ENCODE measurements at regions not wholly inside any gene's neighbourhood (a gene's known extent, or its start where the extent isn't known, plus 50 kb on each side); places are given as distances from the start of the nearest gene placed in this dataset.

- DNase-seq (ENCODE audit: extremely low spot score in 2 of 2) = no peak
- Histone ChIP-seq H3K36me3 (no peaks in the 10 kb centered on the region), H3K4me1 (no peaks in the 10 kb centered on the region), H3K9me3 (no peaks in the 10 kb centered on the region), H3K4me3 (no peak overlapping the region), H3K27ac (no peak overlapping the region), H3K27me3 (no peaks in the 10 kb centered on the region)
- TF ChIP-seq CTCF (IDR thresholded peaks at IDR 0.05) = no peak
- TF ChIP-seq POLR2A (IDR thresholded peaks at IDR 0.05) = no peak
- no peak for TF ChIP-seq POLR2AphosphoS5 (IDR thresholded peaks at IDR 0.05; ENCODE audit: insufficient read depth in 1 of 2, low read depth in 1 of 2)
- intact Hi-C loops (cut with DNase I) = no loop called here
These were observed 207.2 kb upstream of the NAALADL2 start for GRCh38 chr3:174651951-174652350.

- intact Hi-C loops (cut with DNase I) = loop anchor here (5.0 kb wide), 1 partner anchor 732 kb away; no protein-coding TSS in a partner anchor
- no peak overlapping the region for H3K4me3 ChIP-seq
- H3K27me3 ChIP-seq = no peaks in the 10 kb centered on the region
- TF ChIP-seq POLR2A (IDR thresholded peaks at IDR 0.05) (no peak), CTCF (IDR thresholded peaks at IDR 0.05) (no peak), POLR2AphosphoS5 (IDR thresholded peaks at IDR 0.05; ENCODE audit: insufficient read depth in 1 of 2, low read depth in 1 of 2) (no peak)
- DNase-seq (ENCODE audit: extremely low spot score in 2 of 2) = no peak
- H3K4me1 ChIP-seq = no peaks in the 10 kb centered on the region
- no peaks in the 10 kb centered on the region for H3K9me3 ChIP-seq
- H3K27ac ChIP-seq = no peak overlapping the region
- H3K36me3 ChIP-seq = no peaks in the 10 kb centered on the region
These were observed 199.6 kb upstream of the NAALADL2 start for GRCh38 chr3:174659511-174659910.

- Histone ChIP-seq H3K27me3 (no peaks in the 10 kb centered on the region), H3K4me3 (no peak overlapping the region), H3K27ac (no peak overlapping the region), H3K4me1 (no peaks in the 10 kb centered on the region), H3K36me3 (no peaks in the 10 kb centered on the region), H3K9me3 (no peaks in the 10 kb centered on the region)
- DNase-seq (ENCODE audit: extremely low spot score in 2 of 2) = no peak
- no peak for TF ChIP-seq CTCF (IDR thresholded peaks at IDR 0.05)
- TF ChIP-seq POLR2A (IDR thresholded peaks at IDR 0.05) = no peak
- intact Hi-C loops (cut with DNase I) = no loop called here
These were observed 196.5 kb upstream of the NAALADL2 start for GRCh38 chr3:174662653-174663052.

- no peak overlapping the region for H3K4me3 ChIP-seq
- TF ChIP-seq POLR2A (IDR thresholded peaks at IDR 0.05) (no peak), CTCF (IDR thresholded peaks at IDR 0.05) (no peak), POLR2AphosphoS5 (IDR thresholded peaks at IDR 0.05; ENCODE audit: insufficient read depth in 1 of 2, low read depth in 1 of 2) (no peak)
- H3K27me3 ChIP-seq = no peaks in the 10 kb centered on the region
- intact Hi-C loops (cut with DNase I) = no loop called here
- no peaks in the 10 kb centered on the region for H3K9me3 ChIP-seq
- H3K27ac ChIP-seq = no peak overlapping the region
- DNase-seq (ENCODE audit: extremely low spot score in 2 of 2) = no peak
- no peaks in the 10 kb centered on the region for H3K4me1 ChIP-seq
- H3K36me3 ChIP-seq = no peaks in the 10 kb centered on the region
These were observed 191.7 kb upstream of the NAALADL2 start for GRCh38 chr3:174667386-174667785.

GRCh38 chr3:174675406-174675805 is 183.7 kb upstream of the NAALADL2 start:
- no peak overlapping the region for H3K4me3 ChIP-seq
- no peaks in the 10 kb centered on the region for H3K9me3 ChIP-seq
- no peaks in the 10 kb centered on the region for H3K27me3 ChIP-seq
- intact Hi-C loops (cut with DNase I) = no loop called here
- no peak for DNase-seq (ENCODE audit: extremely low spot score in 2 of 2)
- no peaks in the 10 kb centered on the region for H3K36me3 ChIP-seq
- H3K4me1 ChIP-seq = no peaks in the 10 kb centered on the region
- no peak for TF ChIP-seq POLR2AphosphoS5 (IDR thresholded peaks at IDR 0.05; ENCODE audit: insufficient read depth in 1 of 2, low read depth in 1 of 2)
- no peak for TF ChIP-seq POLR2A (IDR thresholded peaks at IDR 0.05)
- no peak for TF ChIP-seq CTCF (IDR thresholded peaks at IDR 0.05)
- H3K27ac ChIP-seq = no peak overlapping the region

Measured in vagina (tissue), 2 donors.